ENCODE measurements at regions not wholly inside any gene's neighbourhood (a gene's known extent, or its start where the extent isn't known, plus 50 kb on each side); places are given as distances from the start of the nearest gene placed in this dataset.
"Not testable (repeated sequence)": the region's sequence is repeated elsewhere in the genome, so short reads cannot be mapped to it uniquely, and the experiment has no call there.

- no peak for DNase-seq
Observed at GRCh38 chr14:82757776-82758175, 1224.1 kb upstream of the SEL1L start.

GRCh38 chr14:82759656-82760055, 1226.0 kb upstream of the SEL1L start:
- no peak for DNase-seq

GRCh38 chr14:82766123-82766522, 1232.5 kb upstream of the SEL1L start:
- DNase-seq: no peak

DNA sequence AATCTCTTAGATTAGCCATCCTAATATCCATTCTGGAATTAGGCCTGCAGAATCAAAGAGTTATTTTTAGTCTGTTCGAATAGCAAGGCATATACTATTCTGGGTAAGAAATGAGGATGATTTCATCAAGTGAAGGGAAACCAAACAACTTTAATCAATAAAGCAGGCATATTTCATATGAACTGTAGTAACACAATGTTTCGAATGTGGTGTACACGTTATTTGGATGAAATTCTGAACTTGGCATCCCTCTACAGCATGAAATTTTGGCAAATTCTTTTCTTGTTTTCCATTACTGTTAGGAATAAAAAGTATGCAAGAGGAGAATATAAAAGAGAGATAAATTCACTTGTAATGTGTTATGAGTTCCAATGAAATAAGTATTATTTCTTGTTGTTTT, 1233.3 kb upstream of the SEL1L start:
- DNase-seq: no peak

GRCh38 chr14:82776958-82777357, 1243.3 kb upstream of the SEL1L start:
- DNase-seq: peak; percentile 3

- no peak for DNase-seq
Observed at GRCh38 chr14:82778008-82778590, 1244.4 kb upstream of the SEL1L start.

DNA sequence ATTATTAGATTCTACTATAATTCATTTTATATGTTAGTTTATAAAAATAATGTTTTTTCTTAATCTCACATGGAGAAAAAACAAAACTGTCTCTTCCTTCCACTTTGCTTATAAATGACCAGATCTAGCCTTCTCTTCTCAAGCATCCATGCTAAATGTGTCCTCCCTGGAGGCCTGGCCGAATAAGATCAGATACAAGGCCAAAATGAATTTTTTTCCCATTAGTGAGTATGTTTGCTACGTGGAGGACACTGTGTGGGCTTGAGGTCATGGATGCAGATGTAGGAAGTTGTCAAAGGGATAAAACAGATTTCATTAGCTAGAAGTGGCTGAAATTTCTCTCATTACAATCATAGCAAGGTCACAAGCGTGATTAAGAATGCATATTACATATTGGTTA, 1244.9 kb upstream of the SEL1L start:
- no peak for DNase-seq

DNA sequence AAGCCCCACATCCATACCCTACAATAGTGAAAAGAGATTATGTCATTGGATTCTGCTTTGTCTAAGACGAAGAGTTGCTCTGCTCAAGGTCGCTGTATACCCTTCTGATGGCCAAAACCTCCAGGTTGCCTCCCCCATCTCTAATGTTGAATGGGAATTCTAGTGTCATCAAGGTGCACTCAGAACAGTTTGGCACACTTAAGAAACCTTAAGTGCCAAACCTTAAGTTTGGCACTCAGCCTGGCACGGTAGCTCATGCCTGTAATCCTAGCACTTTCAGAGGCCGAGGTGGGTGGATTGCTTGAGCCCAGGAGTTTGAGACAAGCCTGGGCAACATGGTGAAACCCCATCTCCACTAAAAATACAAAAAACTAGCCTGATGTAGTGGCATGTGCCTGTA, 1245.6 kb upstream of the SEL1L start:
- DNase-seq: no peak

DNA sequence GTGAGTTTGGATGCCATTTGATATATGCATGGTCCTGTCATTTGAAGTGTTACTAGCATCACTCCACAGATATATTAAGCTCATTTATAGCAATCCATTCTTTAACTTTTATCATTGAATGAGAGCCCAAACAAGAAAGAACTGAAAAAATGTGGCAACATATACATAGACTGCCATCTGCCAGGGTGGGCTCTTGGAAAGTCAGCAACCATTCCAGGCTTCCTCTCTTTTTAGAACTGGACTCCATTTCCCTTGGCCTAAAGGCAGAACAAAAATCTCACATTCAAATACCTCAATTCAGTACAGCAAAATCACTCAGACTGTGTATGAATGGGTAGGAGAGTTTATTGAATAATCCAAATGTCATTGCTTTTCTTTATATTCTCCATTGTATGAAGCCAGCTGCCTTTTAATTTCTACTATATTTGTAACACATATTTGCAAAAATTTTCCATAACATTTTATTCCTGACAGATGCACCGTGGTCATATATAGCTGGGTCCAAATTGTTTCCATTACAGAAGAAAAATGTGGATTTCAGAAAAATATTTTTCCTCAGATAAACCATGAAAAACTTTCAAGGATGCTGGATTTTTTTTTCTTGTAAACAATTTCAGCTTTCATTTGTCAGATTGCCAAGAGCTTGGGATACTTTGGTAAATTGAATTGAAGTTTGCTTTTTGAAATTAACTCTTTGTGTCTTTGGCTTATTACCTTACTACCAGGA, 1252.3 kb upstream of the SEL1L start:
- no peak for DNase-seq

GRCh38 chr14:82786483-82786880, 1252.8 kb upstream of the SEL1L start:
- DNase-seq: no peak

DNA sequence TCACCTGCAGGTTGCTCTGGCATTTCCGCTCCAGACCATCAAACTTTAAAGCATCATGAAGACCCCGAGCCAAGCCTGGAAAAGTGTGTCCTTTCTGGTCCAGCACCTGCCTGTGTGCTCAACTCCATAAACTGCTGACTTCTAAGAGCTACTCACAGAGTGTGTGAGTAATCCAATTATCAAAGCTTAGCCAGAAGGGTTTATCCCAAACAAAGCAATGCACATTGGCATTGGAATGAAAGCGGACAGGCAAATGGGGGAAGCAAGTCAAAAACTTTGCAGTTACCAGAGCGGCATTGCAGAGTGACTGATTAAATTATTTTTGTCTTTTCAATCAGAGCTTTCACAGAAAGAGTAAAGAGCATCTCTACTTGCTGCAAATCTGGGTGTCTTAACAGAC, 1262.4 kb upstream of the SEL1L start:
- no peak for DNase-seq

- DNase-seq: no peak
Observed at GRCh38 chr14:82798276-82798675, 1264.6 kb upstream of the SEL1L start.

DNA sequence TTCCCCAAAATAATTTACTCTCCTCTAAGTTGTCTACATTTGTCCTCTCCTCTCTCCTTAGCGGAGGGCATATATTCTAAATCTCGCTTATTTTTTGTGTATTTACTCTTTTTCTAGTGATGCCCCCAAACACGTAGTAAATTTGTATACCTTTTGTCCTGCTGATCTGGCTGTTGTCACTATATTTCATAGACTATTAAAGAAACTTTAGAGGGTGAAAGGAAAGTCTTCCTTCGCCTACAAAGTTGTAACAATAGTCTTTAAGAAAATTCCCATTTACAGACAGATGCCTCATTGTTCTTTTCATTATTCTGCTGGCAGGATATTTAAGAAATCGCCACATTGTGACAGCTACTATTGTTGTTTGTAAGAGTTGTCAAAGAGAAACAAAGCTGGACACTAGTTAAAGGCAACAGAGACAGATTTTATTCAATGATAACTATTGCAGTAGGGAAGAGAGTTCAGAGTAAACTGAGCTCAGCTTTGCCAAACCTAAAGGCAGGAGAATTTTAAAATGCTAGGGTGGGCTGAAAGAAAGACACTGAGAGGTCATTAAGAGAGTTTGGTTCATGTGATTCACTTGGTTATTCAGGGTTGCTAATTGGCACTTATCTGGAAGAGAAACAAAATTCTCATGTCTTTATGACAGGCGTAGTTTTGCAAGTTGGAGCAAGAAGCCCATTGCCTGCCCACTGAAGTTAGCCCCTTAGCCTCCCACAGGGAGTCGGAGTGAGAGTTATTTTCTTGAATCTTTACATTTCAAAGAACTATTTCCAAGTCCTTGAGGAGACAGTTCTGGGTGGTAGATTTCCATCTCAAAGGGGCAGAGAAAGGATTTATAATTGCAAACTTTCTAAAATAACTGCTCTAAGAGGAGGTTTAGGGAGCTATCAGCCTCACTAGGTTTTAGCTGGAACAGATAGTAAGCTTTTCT, 1272.5 kb upstream of the SEL1L start:
- DNase-seq: no peak

DNA sequence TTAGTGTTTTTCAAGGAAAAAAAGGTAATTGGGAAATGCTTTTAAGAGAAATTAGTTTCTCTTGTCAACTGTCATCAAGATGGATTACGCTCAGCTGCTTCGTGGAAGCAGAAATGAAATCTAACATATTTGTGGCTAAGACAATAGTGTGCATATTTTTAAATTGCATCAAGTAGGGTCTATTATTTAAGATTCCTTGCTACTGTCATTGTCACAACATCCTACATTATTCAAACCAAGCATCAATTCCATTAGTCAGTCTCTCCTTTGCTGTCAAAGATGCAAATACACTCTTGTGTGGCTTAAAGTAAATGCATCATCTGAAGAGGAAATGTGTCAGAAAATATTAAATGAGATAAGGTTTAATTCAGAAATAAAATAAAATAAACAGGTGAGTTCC, 1277.6 kb upstream of the SEL1L start:
- DNase-seq: no peak

- DNase-seq: not testable (repeated sequence)
Observed at GRCh38 chr14:82814339-82814738, 1280.7 kb upstream of the SEL1L start.

DNA sequence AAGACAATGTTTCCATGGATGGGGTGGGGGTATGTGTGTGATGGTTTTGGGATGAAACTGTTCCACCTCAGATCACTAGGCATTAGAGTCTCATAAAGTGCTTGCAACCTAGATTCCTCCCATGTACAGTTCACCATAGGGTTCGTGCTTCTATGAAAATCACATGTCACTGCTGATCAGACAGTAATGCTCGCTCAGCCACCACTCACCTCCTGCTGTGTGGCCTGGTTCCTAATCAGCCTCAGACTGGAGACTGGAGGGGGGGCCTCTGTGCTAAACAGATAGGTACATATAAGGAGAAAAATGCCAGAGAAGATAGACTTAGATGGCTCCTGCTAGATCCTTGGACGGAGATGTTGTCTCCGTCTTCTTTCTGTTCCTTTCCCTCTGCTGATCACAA, 1296.9 kb upstream of the SEL1L start:
- DNase-seq: no peak

- DNase-seq: no peak
Observed at GRCh38 chr14:82836256-82836950, 1302.8 kb upstream of the SEL1L start.

DNA sequence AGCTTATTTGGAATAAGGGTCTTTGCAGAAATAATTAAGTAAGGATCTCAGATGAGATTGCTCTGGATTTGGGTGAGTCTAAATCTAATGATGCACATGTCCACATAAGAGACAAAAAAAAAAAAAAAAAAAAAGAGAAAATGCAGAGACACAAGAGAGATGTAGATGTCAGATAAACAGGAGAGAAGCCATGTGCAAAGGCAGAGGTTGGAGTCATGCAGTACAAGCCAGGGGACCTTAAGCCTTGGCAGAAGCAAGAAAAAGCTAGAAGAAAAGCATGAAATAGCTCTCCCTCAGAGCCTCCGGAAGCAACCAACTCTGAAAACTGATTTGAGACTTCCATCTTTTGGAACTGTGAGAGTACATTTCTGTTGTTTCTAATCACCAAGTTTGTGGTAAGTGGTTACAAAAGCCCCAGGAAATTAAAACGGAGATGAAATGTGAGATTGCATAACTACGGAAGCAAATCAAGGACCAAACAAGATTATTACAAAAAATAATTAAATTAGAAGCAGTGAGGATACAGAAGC, 1304.0 kb upstream of the SEL1L start:
- DNase-seq: no peak

DNA sequence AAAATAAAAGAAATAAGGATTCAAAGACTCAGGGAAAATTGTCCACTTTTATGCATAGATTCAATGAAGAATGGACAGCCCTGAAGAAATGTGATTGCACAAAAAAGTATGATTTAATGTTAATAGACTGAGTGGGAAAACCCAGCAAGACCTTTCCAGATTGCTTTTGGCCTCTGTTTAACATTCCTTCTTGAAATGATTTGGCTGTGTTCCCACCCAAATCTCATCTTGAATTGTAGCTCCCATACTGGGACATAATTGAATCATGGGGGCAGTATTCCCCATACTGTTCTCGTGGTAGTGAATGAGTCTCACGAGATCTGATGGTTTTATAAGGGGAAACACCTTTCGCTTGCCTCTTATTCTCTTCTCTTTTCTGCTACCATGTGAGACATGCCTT, 1316.9 kb upstream of the SEL1L start:
- DNase-seq: no peak

DNA sequence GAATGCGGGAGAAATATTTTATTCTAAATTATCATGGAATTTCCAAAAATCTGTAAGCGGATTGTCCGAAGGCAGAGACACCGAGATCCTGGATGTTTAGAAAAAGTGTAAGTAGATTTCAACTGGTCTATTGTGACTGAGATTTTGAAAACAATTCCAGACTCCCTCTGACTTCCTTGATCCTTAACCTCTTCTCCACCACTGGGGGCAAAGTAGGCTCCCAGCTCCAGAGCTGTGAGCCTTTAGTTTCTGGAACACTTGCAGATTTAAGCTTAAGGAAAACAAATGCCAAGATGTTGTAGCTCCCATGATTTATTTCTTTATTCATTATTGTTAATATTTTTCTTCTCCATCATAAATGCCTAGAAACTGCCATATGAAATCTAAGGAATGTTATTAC, 1320.5 kb upstream of the SEL1L start:
- no peak for DNase-seq

- no peak for DNase-seq
Observed at GRCh38 chr14:82854901-82855300, 1321.2 kb upstream of the SEL1L start.

- peak; percentile 40 for DNase-seq
Observed at GRCh38 chr14:82855912-82856391, 1322.3 kb upstream of the SEL1L start.

DNA sequence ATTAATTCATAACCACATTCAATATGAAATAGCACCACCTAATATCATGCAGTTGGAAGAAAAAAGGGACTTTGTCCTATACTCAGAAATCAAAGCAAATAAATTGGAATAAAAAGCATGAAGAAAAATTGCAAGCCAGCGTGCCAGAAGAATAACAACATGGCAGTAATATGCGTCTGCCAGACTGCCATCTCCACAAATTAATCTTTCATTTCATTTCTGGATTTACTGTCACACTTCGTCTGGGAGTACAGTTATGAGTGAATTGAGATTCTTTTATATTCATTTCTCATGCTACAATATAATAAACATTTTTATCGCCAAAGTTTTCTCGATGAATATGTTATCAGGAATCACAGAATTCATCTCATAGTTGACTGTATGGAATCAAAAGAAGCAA, 1327.7 kb upstream of the SEL1L start:
- no peak for DNase-seq

Measured in DMS53 (cell line).